Hematopoietic multipotent progenitor cell treated with erythropoietin and hydrocortisone succinate and interleukin-3 and kit ligand, for 17 days (in vitro differentiated cells): ENCODE measurements at regions not wholly inside any gene's neighbourhood (a gene's known extent, or its start where the extent isn't known, plus 50 kb on each side); places are given as distances from the start of the nearest gene placed in this dataset.

ENCODE experiments used
- DNase-seq: peaks from one replicate; pipeline ENCODE4 v3.0.0-alpha.2; 2015; ENCODE audit warnings: low spot score

DNA sequence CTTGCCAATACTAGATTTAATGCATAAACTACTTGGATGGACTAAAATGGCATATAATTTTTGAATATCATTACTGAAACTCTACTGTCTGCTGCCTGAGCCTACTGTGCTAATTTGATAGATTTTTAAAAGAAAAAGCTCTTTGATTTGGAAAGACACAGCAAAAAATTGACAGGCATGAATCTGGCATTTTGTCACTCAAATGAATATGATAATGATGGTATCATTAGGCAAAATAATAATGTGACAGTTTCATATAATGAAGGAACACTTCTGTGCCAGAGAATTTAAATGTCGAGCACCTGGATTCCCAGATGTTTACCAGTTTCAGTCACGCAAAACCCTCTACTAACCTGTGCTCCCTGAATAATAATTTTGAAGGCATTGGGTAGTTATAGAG is 60.0 kb upstream of the SLC13A1 start:
- no peak for DNase-seq
